Tibial nerve (tissue), 4 donors: ENCODE measurements at regions not wholly inside any gene's neighbourhood (a gene's known extent, or its start where the extent isn't known, plus 50 kb on each side); places are given as distances from the start of the nearest gene placed in this dataset.

Experiments
- CTCF ChIP-seq, 5 experiments: fragments of 200-600 bp in 3 of 5; fragments of 450-650 bp in 2 of 5; sonication (generic) in 3 of 5; IDR thresholded peaks; one replicate each; pipeline ENCODE4 v1.5.1; 2016 to 2019; ENCODE audit warnings: antibody characterized with exemption in 5 of 5, mild to moderate bottlenecking in 3 of 5, moderate library complexity in 2 of 5
- EP300 ChIP-seq, 2 donors: sonication (generic); formaldehyde crosslinking; IDR thresholded peaks; one replicate each; pipeline ENCODE4 v1.6.1; 2017; ENCODE audit warnings: antibody characterized with exemption in 2 of 2, mild to moderate bottlenecking in 1 of 2
- POLR2A ChIP-seq, 2 donors: fragments of 450-650 bp; IDR thresholded peaks; one replicate each; pipeline ENCODE4 v1.6.1; 2017; ENCODE audit warnings: antibody characterized with exemption in 2 of 2, mild to moderate bottlenecking in 2 of 2, moderate library complexity in 2 of 2

GRCh38 chr10:63720676-63721075 is 199.5 kb downstream of the REEP3 start:
- TF ChIP-seq CTCF (IDR thresholded peaks at IDR 0.05) (no peak), POLR2A (IDR thresholded peaks at IDR 0.05) (no peak), EP300 (IDR thresholded peaks at IDR 0.05) (no peak)
